B cell (primary cell): ENCODE measurements at regions not wholly inside any gene's neighbourhood (a gene's known extent, or its start where the extent isn't known, plus 50 kb on each side); places are given as distances from the start of the nearest gene placed in this dataset.

Experiments
- ATAC-seq: fragments of 200-7000 bp; cut with Tn5 transposase; one replicate; pipeline ENCODE4 v1.10.0; 2021; ENCODE audit warnings: low read depth, mild to moderate bottlenecking, moderate number of reproducible peaks, moderate library complexity
- CTCF ChIA-PET: fragments of 350-600 bp; sonication (Branson Sonifier 250); formaldehyde crosslinking; loops from one replicate; lab custom pipeline; 2021; ENCODE audit warnings: antibody characterized with exemption, inconsistent platforms; lab: Charles Lee
- POLR2A ChIA-PET: fragments of 350-600 bp; sonication (Branson Sonifier 250); formaldehyde crosslinking; loops from one replicate; lab custom pipeline; 2021; ENCODE audit warnings: antibody characterized with exemption; lab: Charles Lee
- DNase-seq: peaks from one replicate; pipeline ENCODE4 v3.0.0; 2013
- H2AFZ ChIP-seq: 2 replicates; pipeline ENCODE4 v1.6.1; 2012; ENCODE audit warnings: mild to moderate bottlenecking, low read depth, low read length; ENCODE audit not compliant: insufficient read depth, poor library complexity, severe bottlenecking
- H3K27ac ChIP-seq, 2 donors: 1 replicate in 1 of 2; 2 replicates in 1 of 2; pipeline ENCODE4 v1.5.1; 2012 to 2013; ENCODE audit warnings: low read length in 2 of 2, mild to moderate bottlenecking in 2 of 2, moderate library complexity in 1 of 2
- H3K27me3 ChIP-seq, 4 experiments: fragments of 200-600 bp in 1 of 4; sonication (generic) in 1 of 4; replicated peaks in 1 of 4; 1 replicate in 2 of 4; 2 replicates in 2 of 4; pipeline versions ENCODE4 v1.6.1 to v1.7.0; 2013 to 2016; ENCODE audit warnings: low read length in 3 of 4, mild to moderate bottlenecking in 2 of 4, mixed read lengths in 1 of 4, moderate library complexity in 1 of 4; ENCODE audit not compliant: insufficient read depth in 4 of 4, control insufficient read depth in 3 of 4; ENCODE audit errors: control extremely low read depth in 1 of 4
- H3K36me3 ChIP-seq, 2 experiments: replicated peaks in 1 of 2; 1 replicate in 1 of 2; 2 replicates in 1 of 2; pipeline versions ENCODE4 v1.6.1 to v1.7.1; 2013; ENCODE audit warnings: low read length in 1 of 2; ENCODE audit not compliant: insufficient read depth in 2 of 2, control insufficient read depth in 1 of 2; ENCODE audit errors: control extremely low read depth in 1 of 2, extremely low read depth in 1 of 2
- H3K4me1 ChIP-seq, 2 donors: fragments of 200-600 bp in 1 of 2; sonication (generic) in 1 of 2; 1 replicate in 1 of 2; 2 replicates in 1 of 2; pipeline versions ENCODE4 v1.5.1 to v1.6.1; 2013 to 2017; ENCODE audit warnings: low read length in 2 of 2; ENCODE audit not compliant: control insufficient read depth in 2 of 2, insufficient read depth in 2 of 2
- H3K4me2 ChIP-seq: replicated peaks from 2 replicates; pipeline ENCODE3; 2012; ENCODE audit warnings: mild to moderate bottlenecking, low read depth, low read length; ENCODE audit not compliant: poor library complexity, severe bottlenecking
- H3K4me3 ChIP-seq, 5 experiments: fragments of 200-600 bp in 1 of 5; sonication (generic) in 1 of 5; 1 replicate in 3 of 5; 2 replicates in 2 of 5; pipeline versions ENCODE4 v1.5.1 to v1.7.0; 2011 to 2016; ENCODE audit warnings: low read length in 4 of 5, mild to moderate bottlenecking in 4 of 5, low read depth in 2 of 5, control low read depth in 1 of 5, moderate library complexity in 1 of 5; ENCODE audit not compliant: insufficient read depth in 1 of 5; ENCODE audit errors: control extremely low read depth in 1 of 5, extremely low read depth in 1 of 5
- H3K79me2 ChIP-seq: fragments of 200-600 bp; sonication (generic); one replicate; pipeline ENCODE4 v1.6.0; 2016; ENCODE audit warnings: low read length; ENCODE audit not compliant: control insufficient read depth, insufficient read depth
- H3K9ac ChIP-seq: fragments of 200-600 bp; sonication (generic); 2 replicates; pipeline ENCODE4 v1.6.1; 2017; ENCODE audit warnings: mild to moderate bottlenecking, low read length, moderate library complexity
- H3K9me3 ChIP-seq, 3 donors: one replicate each; pipeline versions ENCODE4 v1.6.1 to v1.7.1; 2013; ENCODE audit warnings: low read length in 2 of 3; ENCODE audit not compliant: control insufficient read depth in 2 of 3, insufficient read depth in 1 of 3; ENCODE audit errors: control extremely low read depth in 1 of 3
- H4K20me1 ChIP-seq: 2 replicates; pipeline ENCODE4 v1.6.0; 2012; ENCODE audit warnings: mild to moderate bottlenecking, low read length; ENCODE audit not compliant: insufficient read depth, control insufficient read depth, poor library complexity, severe bottlenecking
- H3K27ac Mint-ChIP-seq: one replicate; pipeline ENCODE4 v1.8.0; 2021; ENCODE audit warnings: mixed read lengths
- H3K27me3 Mint-ChIP-seq: one replicate; pipeline ENCODE4 v1.8.0; 2021; ENCODE audit warnings: mixed read lengths
- H3K4me1 Mint-ChIP-seq: one replicate; pipeline ENCODE4 v1.8.0; 2021; ENCODE audit warnings: mixed read lengths
- H3K4me3 Mint-ChIP-seq: one replicate; pipeline ENCODE4 v1.8.0; 2021; ENCODE audit warnings: mixed read lengths
- H3K9me3 Mint-ChIP-seq: one replicate; pipeline ENCODE4 v1.8.0; 2022; ENCODE audit warnings: mixed read lengths; ENCODE audit not compliant: insufficient read depth
- EZH2 ChIP-seq: IDR thresholded peaks from 2 replicates; pipeline ENCODE4 v1.6.1; 2012; ENCODE audit warnings: borderline replicate concordance, low read depth, mild to moderate bottlenecking, moderate library complexity, low read length; ENCODE audit not compliant: insufficient read depth, poor library complexity, severe bottlenecking
- WGBS: methylation state at CpG from one replicate; pipeline ENCODE4 v1.1.5; 2013; ENCODE audit warnings: missing lambda C conversion rate; ENCODE audit not compliant: insufficient coverage; 5-methylcytosine and 5-hydroxymethylcytosine counted together
- intact Hi-C: fragments of 100-400 bp; cut with micrococcal nuclease; formaldehyde crosslinking; loops from one replicate; pipeline ENCODE4 v1.10.0; 2022
- TF ChIP-seq, protein P1 (sequence below): fragments of 200-600 bp; IDR thresholded peaks from one replicate; pipeline ENCODE4 v1.8.0; 2022; ENCODE audit warnings: antibody characterized with exemption, mild to moderate bottlenecking

DNA sequence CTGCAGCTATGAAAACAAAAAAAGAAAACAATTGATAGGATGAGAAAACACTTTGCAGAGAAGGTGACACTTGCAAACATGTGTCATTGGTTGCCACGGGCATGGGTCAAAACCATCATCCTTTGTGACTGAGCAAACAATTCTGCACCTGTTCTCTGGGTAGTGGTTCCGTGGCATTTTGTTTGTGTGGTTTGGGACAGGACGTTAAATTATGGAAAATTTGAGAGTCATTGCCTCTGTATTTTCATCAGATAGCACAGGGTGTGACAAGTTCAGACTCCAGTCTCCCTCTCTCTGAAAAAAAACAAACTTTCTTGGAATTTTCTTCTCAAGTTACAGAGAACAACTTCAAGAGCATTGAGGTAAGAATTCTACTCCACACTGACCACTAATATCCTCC is 113.4 kb upstream of the HMHB1 start:
- H3K4me1 ChIP-seq: no peaks in the 10 kb centered on the region
- Mint-ChIP-seq H3K4me1 (no peaks in the 10 kb centered on the region), H3K4me3 (no peak overlapping the region), H3K27ac (peak overlapping the region; percentile 32), H3K27me3 (no peaks in the 10 kb centered on the region), H3K9me3 (no peaks in the 10 kb centered on the region)
- TF ChIP-seq EZH2: no peak
- TF ChIP-seq, protein P1, sequence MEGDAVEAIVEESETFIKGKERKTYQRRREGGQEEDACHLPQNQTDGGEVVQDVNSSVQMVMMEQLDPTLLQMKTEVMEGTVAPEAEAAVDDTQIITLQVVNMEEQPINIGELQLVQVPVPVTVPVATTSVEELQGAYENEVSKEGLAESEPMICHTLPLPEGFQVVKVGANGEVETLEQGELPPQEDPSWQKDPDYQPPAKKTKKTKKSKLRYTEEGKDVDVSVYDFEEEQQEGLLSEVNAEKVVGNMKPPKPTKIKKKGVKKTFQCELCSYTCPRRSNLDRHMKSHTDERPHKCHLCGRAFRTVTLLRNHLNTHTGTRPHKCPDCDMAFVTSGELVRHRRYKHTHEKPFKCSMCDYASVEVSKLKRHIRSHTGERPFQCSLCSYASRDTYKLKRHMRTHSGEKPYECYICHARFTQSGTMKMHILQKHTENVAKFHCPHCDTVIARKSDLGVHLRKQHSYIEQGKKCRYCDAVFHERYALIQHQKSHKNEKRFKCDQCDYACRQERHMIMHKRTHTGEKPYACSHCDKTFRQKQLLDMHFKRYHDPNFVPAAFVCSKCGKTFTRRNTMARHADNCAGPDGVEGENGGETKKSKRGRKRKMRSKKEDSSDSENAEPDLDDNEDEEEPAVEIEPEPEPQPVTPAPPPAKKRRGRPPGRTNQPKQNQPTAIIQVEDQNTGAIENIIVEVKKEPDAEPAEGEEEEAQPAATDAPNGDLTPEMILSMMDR: no peak
- ATAC-seq (no peak), DNase-seq (no peak)
- POLR2A ChIA-PET: no interaction called here
- WGBS: 31% methylated on average over 2 of the region's 3 CpGs
- no peaks in the 10 kb centered on the region for H3K79me2 ChIP-seq
- no peaks in the 10 kb centered on the region for H3K27me3 ChIP-seq
- no peak overlapping the region for H3K27ac ChIP-seq
- no peak overlapping the region for H3K4me2 ChIP-seq
- intact Hi-C loops: no loop called here
- no peaks in the 10 kb centered on the region for H3K36me3 ChIP-seq
- H4K20me1 ChIP-seq: no peaks in the 10 kb centered on the region
- CTCF ChIA-PET: no interaction called here
- no peak overlapping the region for H3K9ac ChIP-seq
- no peak overlapping the region for H3K4me3 ChIP-seq
- H3K9me3 ChIP-seq: no peaks in the 10 kb centered on the region
- H2AFZ ChIP-seq: no peak overlapping the region

DNA sequence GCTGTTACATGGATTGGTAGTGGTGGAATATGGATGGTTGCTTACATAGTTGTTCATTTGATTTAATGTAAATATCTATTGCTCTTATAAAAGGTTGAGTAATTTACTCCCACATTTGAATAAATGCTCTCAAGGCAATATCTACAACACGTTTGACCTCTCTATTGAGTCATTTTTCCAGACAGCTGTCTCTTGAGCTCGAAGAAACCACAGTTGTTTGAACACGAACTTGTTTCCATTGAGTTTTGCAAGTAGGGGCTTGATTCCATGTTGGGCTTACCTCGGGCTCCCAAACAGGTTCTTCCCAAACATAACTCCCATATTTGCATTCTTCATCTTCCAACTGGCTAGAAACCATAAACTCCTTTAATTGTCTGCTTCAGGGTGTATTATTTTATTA is 115.0 kb upstream of the HMHB1 start:
- ATAC-seq (no peak), DNase-seq (no peak)
- Histone ChIP-seq H3K4me1 (no peaks in the 10 kb centered on the region), H3K9me3 (no peaks in the 10 kb centered on the region), H3K36me3 (no peaks in the 10 kb centered on the region), H3K79me2 (no peaks in the 10 kb centered on the region), H2AFZ (no peak overlapping the region), H3K9ac (no peak overlapping the region), H3K4me3 (no peak overlapping the region), H3K27me3 (no peaks in the 10 kb centered on the region), H3K27ac (no peak overlapping the region), H4K20me1 (no peaks in the 10 kb centered on the region), H3K4me2 (no peak overlapping the region)
- Mint-ChIP-seq H3K9me3 (no peaks in the 10 kb centered on the region), H3K4me1 (no peaks in the 10 kb centered on the region), H3K27ac (no peak overlapping the region), H3K27me3 (no peaks in the 10 kb centered on the region), H3K4me3 (no peak overlapping the region)
- WGBS: 73% methylated on average over 2 of the region's 4 CpGs
- ChIA-PET CTCF (no interaction called here), POLR2A (no interaction called here)
- TF ChIP-seq, protein P1: no peak
- TF ChIP-seq EZH2: no peak
- intact Hi-C loops: no loop called here
